ENCODE measurements at regions not wholly inside any gene's neighbourhood (a gene's known extent, or its start where the extent isn't known, plus 50 kb on each side); places are given as distances from the start of the nearest gene placed in this dataset.

DNA sequence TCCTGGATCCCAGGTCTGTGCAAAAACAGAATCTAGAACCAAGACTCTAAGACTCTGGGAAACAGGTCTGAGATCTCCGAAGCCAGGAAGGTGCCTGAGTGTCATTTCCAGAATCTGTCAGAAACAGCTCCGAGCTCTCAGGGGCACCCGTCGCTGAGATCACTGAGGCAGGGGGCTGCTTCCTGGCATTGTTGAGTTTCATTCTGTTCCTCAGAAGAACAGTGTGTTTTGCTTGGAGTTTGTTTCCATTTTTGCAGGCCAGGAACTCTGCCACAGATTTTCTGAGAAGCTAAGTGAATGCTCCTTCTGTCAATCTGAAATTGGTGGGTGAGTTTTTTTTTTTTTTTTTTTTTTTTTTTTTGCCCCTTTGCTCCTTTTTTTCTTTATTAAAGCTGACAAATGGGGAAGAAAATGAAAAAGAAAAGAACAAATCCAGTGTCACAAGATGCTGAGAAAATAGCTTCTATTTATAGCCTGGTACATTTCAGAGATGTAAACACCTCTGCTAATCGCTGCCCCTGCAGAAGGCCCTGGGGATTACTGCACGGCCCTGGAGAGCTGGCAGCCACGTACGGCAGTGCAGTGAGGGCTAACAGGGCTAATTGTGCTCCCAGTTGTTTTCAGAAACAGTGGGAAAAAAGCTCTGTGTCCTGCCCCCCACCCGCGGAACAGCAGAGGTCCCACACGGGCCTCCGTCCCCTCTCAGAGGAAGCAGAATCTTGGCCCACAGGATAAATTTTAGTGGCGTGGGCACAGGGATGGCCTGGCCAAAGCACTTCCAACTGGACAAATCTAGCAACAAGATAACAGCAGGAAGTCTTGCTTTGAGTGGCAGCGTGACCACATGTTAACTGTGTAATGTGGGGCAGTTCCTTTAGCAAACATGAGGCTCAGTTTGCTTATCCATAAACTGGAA lies 237.6 kb upstream of the IRS2 start:
- DNase-seq (ENCODE audit: low spot score) (no peak), ATAC-seq (ENCODE audit: low read depth) (no peak)
- TF ChIP-seq, protein P1, sequence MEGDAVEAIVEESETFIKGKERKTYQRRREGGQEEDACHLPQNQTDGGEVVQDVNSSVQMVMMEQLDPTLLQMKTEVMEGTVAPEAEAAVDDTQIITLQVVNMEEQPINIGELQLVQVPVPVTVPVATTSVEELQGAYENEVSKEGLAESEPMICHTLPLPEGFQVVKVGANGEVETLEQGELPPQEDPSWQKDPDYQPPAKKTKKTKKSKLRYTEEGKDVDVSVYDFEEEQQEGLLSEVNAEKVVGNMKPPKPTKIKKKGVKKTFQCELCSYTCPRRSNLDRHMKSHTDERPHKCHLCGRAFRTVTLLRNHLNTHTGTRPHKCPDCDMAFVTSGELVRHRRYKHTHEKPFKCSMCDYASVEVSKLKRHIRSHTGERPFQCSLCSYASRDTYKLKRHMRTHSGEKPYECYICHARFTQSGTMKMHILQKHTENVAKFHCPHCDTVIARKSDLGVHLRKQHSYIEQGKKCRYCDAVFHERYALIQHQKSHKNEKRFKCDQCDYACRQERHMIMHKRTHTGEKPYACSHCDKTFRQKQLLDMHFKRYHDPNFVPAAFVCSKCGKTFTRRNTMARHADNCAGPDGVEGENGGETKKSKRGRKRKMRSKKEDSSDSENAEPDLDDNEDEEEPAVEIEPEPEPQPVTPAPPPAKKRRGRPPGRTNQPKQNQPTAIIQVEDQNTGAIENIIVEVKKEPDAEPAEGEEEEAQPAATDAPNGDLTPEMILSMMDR (IDR thresholded peaks at IDR 0.05; ENCODE audit: poor library complexity, severe bottlenecking): no peak
- no peaks in the 10 kb centered on the region for H3K27me3 ChIP-seq (ENCODE audit: insufficient read depth, poor library complexity, severe bottlenecking)
- no peak overlapping the region for H3K27ac ChIP-seq (ENCODE audit: poor library complexity, severe bottlenecking)
- H3K36me3 ChIP-seq (ENCODE audit: low read depth): no peaks in the 10 kb centered on the region
- no peak overlapping the region for H3K4me3 ChIP-seq (ENCODE audit: severe bottlenecking)
- H3K4me1 ChIP-seq (ENCODE audit: insufficient read depth, poor library complexity, severe bottlenecking): no peaks in the 10 kb centered on the region
- H3K9me3 ChIP-seq (ENCODE audit: severe bottlenecking): no peaks in the 10 kb centered on the region

GRCh38 chr13:110018009-110018408 lies 231.6 kb upstream of the IRS2 start:
- H3K4me1 ChIP-seq (ENCODE audit: insufficient read depth, poor library complexity, severe bottlenecking): peaks cover 51% of the 10 kb centered on the region
- ATAC-seq (ENCODE audit: low read depth): no peak; the same call in 2 of the 3 replicates
- TF ChIP-seq, protein P1 (IDR thresholded peaks at IDR 0.05; ENCODE audit: poor library complexity, severe bottlenecking): no peak
- no peaks in the 10 kb centered on the region for H3K27me3 ChIP-seq (ENCODE audit: insufficient read depth, poor library complexity, severe bottlenecking)
- H3K27ac ChIP-seq (ENCODE audit: poor library complexity, severe bottlenecking): peak overlapping the region; percentile 99
- H3K4me3 ChIP-seq (ENCODE audit: severe bottlenecking): no peak overlapping the region
- H3K9me3 ChIP-seq (ENCODE audit: severe bottlenecking): no peaks in the 10 kb centered on the region
- no peaks in the 10 kb centered on the region for H3K36me3 ChIP-seq (ENCODE audit: low read depth)
- no peak for DNase-seq (ENCODE audit: low spot score)

DNA sequence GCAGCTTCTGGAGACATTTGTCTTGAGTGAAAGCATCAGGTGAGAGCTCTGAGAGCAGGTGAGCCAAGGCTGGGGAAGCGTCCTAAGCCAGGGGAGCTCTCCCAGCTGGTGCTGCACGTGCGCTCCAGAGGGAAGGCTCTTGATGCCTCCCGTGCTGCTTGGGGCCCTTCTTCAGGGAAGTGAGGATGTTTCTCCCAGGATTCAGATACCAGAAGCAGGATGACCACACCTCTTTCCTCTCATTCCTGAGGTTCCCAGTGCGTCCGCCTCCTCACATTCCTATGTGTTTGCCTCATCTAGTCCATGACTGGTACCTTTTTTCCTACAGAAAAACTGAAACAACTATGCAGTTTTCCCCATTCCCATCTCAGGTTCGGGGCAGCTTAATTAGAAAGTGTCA lies 231.0 kb upstream of the IRS2 start:
- DNase-seq (ENCODE audit: low spot score): peak; percentile 84
- H3K27ac ChIP-seq (ENCODE audit: poor library complexity, severe bottlenecking): peak overlapping the region; percentile 99

DNA sequence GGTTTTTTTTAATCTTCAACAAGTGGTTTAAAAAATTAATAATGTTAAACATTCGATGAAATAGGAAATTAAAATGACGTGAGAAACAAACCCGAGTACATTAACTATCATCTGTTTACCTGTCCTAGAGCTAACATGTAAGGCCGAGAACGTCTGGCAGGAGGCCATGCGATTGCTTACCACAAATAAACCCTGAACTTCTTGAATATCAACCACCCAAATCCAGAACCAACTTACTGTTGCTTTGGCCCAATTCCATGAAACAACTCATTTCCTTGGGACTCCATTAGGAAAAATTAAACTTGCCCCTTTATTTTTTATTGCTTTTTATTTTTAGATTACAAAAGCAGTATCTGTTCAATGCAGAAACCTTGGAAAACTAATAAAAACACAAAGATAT lies 228.9 kb upstream of the IRS2 start:
- DNase-seq (ENCODE audit: low spot score): peak; percentile 79
- no peaks in the 10 kb centered on the region for H3K9me3 ChIP-seq (ENCODE audit: severe bottlenecking)
- peak overlapping the region; percentile 99 for H3K27ac ChIP-seq (ENCODE audit: poor library complexity, severe bottlenecking)
- no peak overlapping the region for H3K4me3 ChIP-seq (ENCODE audit: severe bottlenecking)
- TF ChIP-seq, protein P1 (IDR thresholded peaks at IDR 0.05; ENCODE audit: poor library complexity, severe bottlenecking): no peak
- no peaks in the 10 kb centered on the region for H3K36me3 ChIP-seq (ENCODE audit: low read depth)
- peak; percentile 32; the same call in 2 of the 3 replicates for ATAC-seq (ENCODE audit: low read depth)
- H3K4me1 ChIP-seq (ENCODE audit: insufficient read depth, poor library complexity, severe bottlenecking): peaks cover 73% of the 10 kb centered on the region
- H3K27me3 ChIP-seq (ENCODE audit: insufficient read depth, poor library complexity, severe bottlenecking): no peaks in the 10 kb centered on the region

More for the DNA sequence above, 231.0 kb upstream of the IRS2 start:
- Histone ChIP-seq H3K9me3 (ENCODE audit: severe bottlenecking) (no peaks in the 10 kb centered on the region), H3K4me3 (ENCODE audit: severe bottlenecking) (no peak overlapping the region), H3K4me1 (ENCODE audit: insufficient read depth, poor library complexity, severe bottlenecking) (peaks cover 57% of the 10 kb centered on the region), H3K27me3 (ENCODE audit: insufficient read depth, poor library complexity, severe bottlenecking) (no peaks in the 10 kb centered on the region), H3K36me3 (ENCODE audit: low read depth) (no peaks in the 10 kb centered on the region)
- TF ChIP-seq, protein P1 (IDR thresholded peaks at IDR 0.05; ENCODE audit: poor library complexity, severe bottlenecking): no peak
- ATAC-seq (ENCODE audit: low read depth): peak; percentile 86

GRCh38 chr13:110014719-110015118 lies 228.3 kb upstream of the IRS2 start:
- no peaks in the 10 kb centered on the region for H3K27me3 ChIP-seq (ENCODE audit: insufficient read depth, poor library complexity, severe bottlenecking)
- no peaks in the 10 kb centered on the region for H3K9me3 ChIP-seq (ENCODE audit: severe bottlenecking)
- peaks cover 73% of the 10 kb centered on the region for H3K4me1 ChIP-seq (ENCODE audit: insufficient read depth, poor library complexity, severe bottlenecking)
- H3K27ac ChIP-seq (ENCODE audit: poor library complexity, severe bottlenecking): peak overlapping the region; percentile 99
- peak; percentile 62 for DNase-seq (ENCODE audit: low spot score)
- ATAC-seq (ENCODE audit: low read depth): peak; percentile 76
- H3K4me3 ChIP-seq (ENCODE audit: severe bottlenecking): no peak overlapping the region
- H3K36me3 ChIP-seq (ENCODE audit: low read depth): no peaks in the 10 kb centered on the region
- TF ChIP-seq, protein P1 (IDR thresholded peaks at IDR 0.05; ENCODE audit: poor library complexity, severe bottlenecking): no peak

All from RWPE2 (cell line).